GM12864 (cell line): ENCODE measurements at regions not wholly inside any gene's neighbourhood (a gene's known extent, or its start where the extent isn't known, plus 50 kb on each side); places are given as distances from the start of the nearest gene placed in this dataset.

Source experiments
- DNase-seq: peaks from one replicate; pipeline ENCODE4 v3.0.0-alpha.2; 2011; ENCODE audit warnings: low read depth
- H3K4me3 ChIP-seq: 2 replicates; pipeline ENCODE4 v1.5.1; 2011; ENCODE audit warnings: mild to moderate bottlenecking, low read depth, low read length, control low read depth
- CTCF ChIP-seq: IDR thresholded peaks from 2 replicates; pipeline ENCODE4 v1.5.1; 2011; ENCODE audit warnings: low read depth, mild to moderate bottlenecking, moderate library complexity, low read length, control low read depth, inconsistent platforms; ENCODE audit errors: missing control alignments

GRCh38 chr10:129029851-129030602 lies 437.0 kb upstream of the MGMT start:
- no peak for TF ChIP-seq CTCF
- DNase-seq: no peak
- no peak overlapping the region for H3K4me3 ChIP-seq

- no peak overlapping the region for H3K4me3 ChIP-seq
- TF ChIP-seq CTCF: no peak
- DNase-seq: no peak
Measured at GRCh38 chr10:129030603-129030895, 436.5 kb upstream of the MGMT start.

GRCh38 chr10:129030996-129031843 lies 435.8 kb upstream of the MGMT start:
- TF ChIP-seq CTCF: peak; percentile 89
- H3K4me3 ChIP-seq: no peak overlapping the region
- DNase-seq: no peak

- H3K4me3 ChIP-seq: no peak overlapping the region
- TF ChIP-seq CTCF: no peak
- no peak for DNase-seq
Measured at GRCh38 chr10:129031844-129032150, 435.2 kb upstream of the MGMT start.

- no peak for TF ChIP-seq CTCF
- H3K4me3 ChIP-seq: no peak overlapping the region
- no peak for DNase-seq
Measured at GRCh38 chr10:129032372-129033313, 434.4 kb upstream of the MGMT start.

- H3K4me3 ChIP-seq: no peak overlapping the region
- DNase-seq: no peak
- TF ChIP-seq CTCF: no peak
Measured at GRCh38 chr10:129033340-129033739, 433.7 kb upstream of the MGMT start.
